ENCODE measurements at regions not wholly inside any gene's neighbourhood (a gene's known extent, or its start where the extent isn't known, plus 50 kb on each side); places are given as distances from the start of the nearest gene placed in this dataset.

DNA sequence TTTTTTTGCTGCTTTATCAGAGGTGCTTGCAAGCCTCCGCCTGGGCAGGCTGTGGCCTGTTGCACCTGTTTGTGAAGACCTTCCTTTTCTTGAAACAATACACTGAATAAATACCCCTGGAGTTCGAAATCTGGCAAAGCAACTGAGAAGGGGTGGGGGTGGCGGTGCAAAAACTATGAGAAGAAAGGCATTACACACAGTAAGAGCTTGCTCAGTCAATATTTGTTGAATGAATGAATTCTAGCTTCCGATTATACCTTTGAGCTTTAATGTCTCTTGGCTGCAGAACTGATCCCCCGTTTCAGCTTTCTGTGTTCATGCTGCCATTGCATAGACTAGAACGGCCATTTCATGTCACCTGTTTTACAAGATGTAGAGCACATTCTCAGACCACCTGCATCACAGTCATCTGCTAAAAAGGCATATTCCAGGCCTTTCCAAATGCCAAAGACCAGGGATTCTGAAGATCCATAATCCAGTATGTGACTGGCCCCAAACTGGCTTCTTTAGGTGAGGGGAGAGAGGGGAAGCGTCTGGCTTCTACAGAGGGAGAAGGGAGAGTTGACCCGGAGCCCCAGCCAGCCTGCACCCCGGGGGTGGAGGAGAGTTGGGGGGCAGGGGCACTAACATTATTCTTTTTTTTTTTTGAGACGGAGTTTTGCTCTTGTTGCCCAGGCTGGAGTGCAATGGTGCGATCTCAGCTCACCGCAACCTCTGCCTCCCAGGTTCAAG lies 111.5 kb downstream of the ETS2 start:
- Histone ChIP-seq H3K36me3 (ENCODE audit: low read depth) (no peaks in the 10 kb centered on the region), H3K9me3 (ENCODE audit: insufficient read depth, low read depth) (no peaks in the 10 kb centered on the region), H3K27ac (no peak overlapping the region), H3K4me1 (replicated peaks; ENCODE audit: insufficient read depth) (peaks cover 31% of the 10 kb centered on the region), H3K4me3 (no peak overlapping the region), H3K79me2 (ENCODE audit: low read depth) (no peaks in the 10 kb centered on the region), H3K4me2 (no peak overlapping the region), H3F3A (ENCODE audit: insufficient read depth, low read depth) (peaks cover 25% of the 10 kb centered on the region; the same call in 1 of the 2 replicates), H2AFZ (no peak overlapping the region), H3K9me2 (ENCODE audit: insufficient read depth) (no peaks in the 10 kb centered on the region), H4K20me1 (ENCODE audit: insufficient read depth) (no peaks in the 10 kb centered on the region), H3K27me3 (ENCODE audit: insufficient read depth, low read depth) (no peaks in the 10 kb centered on the region)
- no TSS peak for BruUV-seq (replicated peaks)
- CTCF ChIA-PET, result no interaction called here
- no peak for DNase-seq
- TF ChIP-seq, protein P1, sequence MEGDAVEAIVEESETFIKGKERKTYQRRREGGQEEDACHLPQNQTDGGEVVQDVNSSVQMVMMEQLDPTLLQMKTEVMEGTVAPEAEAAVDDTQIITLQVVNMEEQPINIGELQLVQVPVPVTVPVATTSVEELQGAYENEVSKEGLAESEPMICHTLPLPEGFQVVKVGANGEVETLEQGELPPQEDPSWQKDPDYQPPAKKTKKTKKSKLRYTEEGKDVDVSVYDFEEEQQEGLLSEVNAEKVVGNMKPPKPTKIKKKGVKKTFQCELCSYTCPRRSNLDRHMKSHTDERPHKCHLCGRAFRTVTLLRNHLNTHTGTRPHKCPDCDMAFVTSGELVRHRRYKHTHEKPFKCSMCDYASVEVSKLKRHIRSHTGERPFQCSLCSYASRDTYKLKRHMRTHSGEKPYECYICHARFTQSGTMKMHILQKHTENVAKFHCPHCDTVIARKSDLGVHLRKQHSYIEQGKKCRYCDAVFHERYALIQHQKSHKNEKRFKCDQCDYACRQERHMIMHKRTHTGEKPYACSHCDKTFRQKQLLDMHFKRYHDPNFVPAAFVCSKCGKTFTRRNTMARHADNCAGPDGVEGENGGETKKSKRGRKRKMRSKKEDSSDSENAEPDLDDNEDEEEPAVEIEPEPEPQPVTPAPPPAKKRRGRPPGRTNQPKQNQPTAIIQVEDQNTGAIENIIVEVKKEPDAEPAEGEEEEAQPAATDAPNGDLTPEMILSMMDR (conservative IDR thresholded peaks at IDR 0.05), result no peak
- no peak for TF ChIP-seq EZH2 (IDR thresholded peaks at IDR 0.05; ENCODE audit: low read depth)
- intact Hi-C loops (cut with micrococcal nuclease; ENCODE audit: unreplicated experiment), result loop anchor here (10.0 kb wide), 1 partner anchor 168 kb away; no protein-coding TSS in a partner anchor
- POLR2A ChIA-PET (ENCODE audit: unreplicated experiment), result no interaction called here

- no peak overlapping the region for H3K4me3 ChIP-seq
- no peaks in the 10 kb centered on the region for H3K36me3 ChIP-seq (ENCODE audit: low read depth)
- no peaks in the 10 kb centered on the region for H3K9me3 ChIP-seq (ENCODE audit: insufficient read depth, low read depth)
- peaks cover 38% of the 10 kb centered on the region for H3K4me1 ChIP-seq (replicated peaks; ENCODE audit: insufficient read depth)
- POLR2A ChIA-PET (ENCODE audit: unreplicated experiment), result no interaction called here
- no peaks in the 10 kb centered on the region for H3K27me3 ChIP-seq (ENCODE audit: insufficient read depth, low read depth)
- H3K9me2 ChIP-seq (ENCODE audit: insufficient read depth), result no peaks in the 10 kb centered on the region
- intact Hi-C loops (cut with micrococcal nuclease; ENCODE audit: unreplicated experiment), result loop anchor here (10.0 kb wide), 1 partner anchor 168 kb away; no protein-coding TSS in a partner anchor
- H2AFZ ChIP-seq, result no peak overlapping the region
- no peak for TF ChIP-seq EZH2 (IDR thresholded peaks at IDR 0.05; ENCODE audit: low read depth)
- TF ChIP-seq, protein P1 (conservative IDR thresholded peaks at IDR 0.05), result no peak
- no peak for DNase-seq
- peaks cover 30% of the 10 kb centered on the region for H3F3A ChIP-seq (ENCODE audit: insufficient read depth, low read depth)
- no peak overlapping the region for H3K4me2 ChIP-seq
- no peaks in the 10 kb centered on the region for H3K79me2 ChIP-seq (ENCODE audit: low read depth)
- CTCF ChIA-PET, result no interaction called here
- no peaks in the 10 kb centered on the region for H4K20me1 ChIP-seq (ENCODE audit: insufficient read depth)
- H3K27ac ChIP-seq, result no peak overlapping the region
- BruUV-seq (replicated peaks), result no TSS peak
These were observed 110.7 kb downstream of the ETS2 start for GRCh38 chr21:38916214-38916964.

DNA sequence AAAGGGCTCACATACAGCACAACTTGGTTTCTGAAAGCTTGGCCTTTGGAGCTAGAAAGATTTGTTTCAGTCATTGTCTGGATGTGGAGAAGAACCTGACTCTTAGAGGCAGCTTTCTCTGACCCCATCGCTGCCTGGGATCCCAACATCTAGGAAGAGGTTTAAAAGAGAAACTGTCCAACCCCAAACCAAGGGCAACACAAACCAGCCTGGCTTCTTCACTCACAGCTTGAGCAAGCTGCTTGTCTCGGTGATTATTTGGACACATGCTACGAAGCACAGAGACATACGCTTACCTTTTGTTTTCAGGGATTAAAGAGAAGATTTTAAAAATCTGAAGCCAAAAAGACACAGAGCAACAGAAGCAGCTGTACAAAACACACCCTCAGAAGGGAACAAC lies 109.8 kb downstream of the ETS2 start:
- no peak for DNase-seq
- Histone ChIP-seq H3K27ac (no peak overlapping the region), H2AFZ (no peak overlapping the region), H4K20me1 (ENCODE audit: insufficient read depth) (no peaks in the 10 kb centered on the region), H3K9me2 (ENCODE audit: insufficient read depth) (no peaks in the 10 kb centered on the region), H3K9me3 (ENCODE audit: insufficient read depth, low read depth) (no peaks in the 10 kb centered on the region), H3K27me3 (ENCODE audit: insufficient read depth, low read depth) (no peaks in the 10 kb centered on the region), H3F3A (ENCODE audit: insufficient read depth, low read depth) (peaks cover 31% of the 10 kb centered on the region), H3K4me1 (replicated peaks; ENCODE audit: insufficient read depth) (peaks cover 36% of the 10 kb centered on the region), H3K79me2 (ENCODE audit: low read depth) (no peaks in the 10 kb centered on the region), H3K36me3 (ENCODE audit: low read depth) (no peaks in the 10 kb centered on the region), H3K4me2 (no peak overlapping the region), H3K4me3 (no peak overlapping the region)
- CTCF ChIA-PET, result no interaction called here
- intact Hi-C loops (cut with micrococcal nuclease; ENCODE audit: unreplicated experiment), result loop anchor here (10.0 kb wide), 1 partner anchor 169 kb away; no protein-coding TSS in a partner anchor
- TF ChIP-seq, protein P1 (conservative IDR thresholded peaks at IDR 0.05), result no peak
- TF ChIP-seq EZH2 (IDR thresholded peaks at IDR 0.05; ENCODE audit: low read depth), result no peak
- no TSS peak for BruUV-seq (replicated peaks)
- POLR2A ChIA-PET (ENCODE audit: unreplicated experiment), result no interaction called here

Measured in PC-9 (cell line).